Type B pancreatic cell (in vitro differentiated cells): ENCODE measurements at regions not wholly inside any gene's neighbourhood (a gene's known extent, or its start where the extent isn't known, plus 50 kb on each side); places are given as distances from the start of the nearest gene placed in this dataset.

Experiments
- DNase-seq: peaks from one replicate; pipeline ENCODE4 v3.0.0; 2021; ENCODE audit warnings: mixed read lengths; ENCODE audit not compliant: unreplicated experiment; ENCODE audit errors: extremely low spot score
- H3K27ac Mint-ChIP-seq: 2 replicates; pipeline ENCODE4 v1.8.0; 2021; ENCODE audit warnings: mild to moderate bottlenecking, mixed read lengths
- H3K27me3 Mint-ChIP-seq: 2 replicates; pipeline ENCODE4 v1.8.0; 2021; ENCODE audit warnings: mixed read lengths
- H3K36me3 Mint-ChIP-seq: 2 replicates; pipeline ENCODE4 v1.8.0; 2021; ENCODE audit warnings: mixed read lengths
- H3K4me1 Mint-ChIP-seq: one replicate; pipeline ENCODE4 v1.8.0; 2021; ENCODE audit warnings: mixed read lengths; ENCODE audit not compliant: unreplicated experiment
- H3K4me3 Mint-ChIP-seq: 2 replicates; pipeline ENCODE4 v1.8.0; 2021; ENCODE audit warnings: mild to moderate bottlenecking, mixed read lengths
- H3K9me3 Mint-ChIP-seq: 2 replicates; pipeline ENCODE4 v1.8.0; 2021; ENCODE audit warnings: mixed read lengths
- TF ChIP-seq, protein P1 (sequence below): fragments of 200-600 bp; sonication (generic); conservative IDR thresholded peaks from 2 replicates; pipeline ENCODE4 v1.5.0; 2021; ENCODE audit warnings: antibody characterized with exemption, mild to moderate bottlenecking

DNA sequence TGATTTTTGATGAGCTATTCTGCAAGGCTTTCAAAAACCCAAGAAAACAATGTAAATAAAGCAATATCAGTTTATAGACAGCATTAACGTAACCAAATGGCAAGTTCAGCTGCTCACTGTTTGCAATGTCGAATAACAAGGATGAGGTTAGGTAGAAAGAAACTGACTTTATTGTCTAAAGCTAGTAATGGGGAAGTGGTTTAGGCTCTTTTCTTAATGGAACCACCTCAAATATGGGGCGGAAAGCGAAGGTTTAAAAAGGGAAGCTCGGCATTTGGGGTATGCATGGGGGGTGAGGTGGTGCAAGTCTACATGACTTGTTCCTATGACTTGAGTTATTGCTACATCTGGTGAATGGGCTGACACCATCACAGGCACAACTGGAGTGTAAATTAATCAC is 1060.2 kb downstream of the NSUN3 start:
- no peak overlapping the region for H3K27ac Mint-ChIP-seq
- DNase-seq: no peak
- TF ChIP-seq, protein P1, sequence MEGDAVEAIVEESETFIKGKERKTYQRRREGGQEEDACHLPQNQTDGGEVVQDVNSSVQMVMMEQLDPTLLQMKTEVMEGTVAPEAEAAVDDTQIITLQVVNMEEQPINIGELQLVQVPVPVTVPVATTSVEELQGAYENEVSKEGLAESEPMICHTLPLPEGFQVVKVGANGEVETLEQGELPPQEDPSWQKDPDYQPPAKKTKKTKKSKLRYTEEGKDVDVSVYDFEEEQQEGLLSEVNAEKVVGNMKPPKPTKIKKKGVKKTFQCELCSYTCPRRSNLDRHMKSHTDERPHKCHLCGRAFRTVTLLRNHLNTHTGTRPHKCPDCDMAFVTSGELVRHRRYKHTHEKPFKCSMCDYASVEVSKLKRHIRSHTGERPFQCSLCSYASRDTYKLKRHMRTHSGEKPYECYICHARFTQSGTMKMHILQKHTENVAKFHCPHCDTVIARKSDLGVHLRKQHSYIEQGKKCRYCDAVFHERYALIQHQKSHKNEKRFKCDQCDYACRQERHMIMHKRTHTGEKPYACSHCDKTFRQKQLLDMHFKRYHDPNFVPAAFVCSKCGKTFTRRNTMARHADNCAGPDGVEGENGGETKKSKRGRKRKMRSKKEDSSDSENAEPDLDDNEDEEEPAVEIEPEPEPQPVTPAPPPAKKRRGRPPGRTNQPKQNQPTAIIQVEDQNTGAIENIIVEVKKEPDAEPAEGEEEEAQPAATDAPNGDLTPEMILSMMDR: no peak

DNA sequence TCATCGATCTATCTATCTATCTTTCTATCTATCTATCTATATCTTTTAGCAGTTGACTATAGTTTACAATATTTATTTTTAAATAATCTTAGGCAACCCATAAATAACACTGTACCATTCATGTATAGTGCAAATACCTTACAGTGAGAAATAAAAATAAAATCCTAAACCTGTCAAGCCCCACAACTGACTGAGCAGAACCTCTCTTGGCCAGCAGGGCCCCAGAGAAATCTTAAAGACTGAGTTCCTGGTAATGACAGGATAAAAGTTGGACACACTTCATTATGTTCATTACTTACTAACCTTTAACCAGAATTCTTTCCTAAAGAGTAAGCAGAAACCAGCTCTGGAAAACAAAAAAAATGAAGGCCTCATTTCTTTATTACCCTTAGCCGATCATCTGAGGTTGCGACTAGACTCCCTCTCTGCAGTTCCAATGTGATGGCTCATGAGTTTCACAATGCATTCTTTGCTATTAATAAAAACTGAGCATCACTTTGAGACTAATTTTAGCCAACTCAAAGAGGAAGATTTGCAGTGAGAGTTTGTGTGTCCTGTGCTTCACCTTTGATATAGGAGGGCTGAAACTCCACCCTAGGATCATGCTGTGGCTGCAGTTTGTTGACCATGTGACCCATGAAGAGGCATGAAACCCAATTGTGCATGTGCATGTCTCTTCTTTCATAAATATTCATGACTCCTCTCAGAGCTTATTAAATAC is 1072.0 kb downstream of the NSUN3 start:
- Mint-ChIP-seq H3K4me3 (no peak overlapping the region), H3K9me3 (no peaks in the 10 kb centered on the region), H3K4me1 (no peaks in the 10 kb centered on the region), H3K27ac (no peak overlapping the region), H3K36me3 (no peaks in the 10 kb centered on the region), H3K27me3 (no peaks in the 10 kb centered on the region)
- DNase-seq: no peak
- TF ChIP-seq, protein P1: peak; percentile 41

More for the DNA sequence above, 1060.2 kb downstream of the NSUN3 start:
- Mint-ChIP-seq H3K9me3 (peaks cover 8% of the 10 kb centered on the region), H3K4me3 (no peak overlapping the region), H3K36me3 (no peaks in the 10 kb centered on the region), H3K27me3 (no peaks in the 10 kb centered on the region), H3K4me1 (peaks cover 14% of the 10 kb centered on the region)

DNA sequence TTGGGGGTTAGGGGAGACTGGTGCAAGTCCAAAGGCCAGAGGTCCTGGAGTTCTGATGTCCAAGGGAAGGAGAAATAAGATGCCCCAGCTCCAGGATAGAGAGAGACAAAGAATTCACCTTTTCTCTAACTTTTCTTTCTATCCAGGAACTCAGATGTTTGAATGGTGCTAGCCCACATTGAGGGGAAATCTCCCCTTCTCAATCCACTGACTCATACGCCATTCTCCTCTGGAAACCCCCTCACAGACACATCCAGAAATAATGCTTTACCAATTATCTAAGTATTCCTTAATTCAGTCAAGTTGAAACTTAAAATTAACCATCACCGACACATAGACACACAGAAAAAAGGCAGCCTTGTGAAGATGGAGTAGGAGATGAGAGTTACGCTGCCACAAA is 1085.2 kb downstream of the NSUN3 start:
- Mint-ChIP-seq H3K4me1 (no peaks in the 10 kb centered on the region), H3K36me3 (no peaks in the 10 kb centered on the region), H3K4me3 (no peak overlapping the region), H3K27me3 (no peaks in the 10 kb centered on the region), H3K27ac (no peak overlapping the region), H3K9me3 (peaks cover 4% of the 10 kb centered on the region)
- TF ChIP-seq, protein P1: no peak
- DNase-seq: no peak

DNA sequence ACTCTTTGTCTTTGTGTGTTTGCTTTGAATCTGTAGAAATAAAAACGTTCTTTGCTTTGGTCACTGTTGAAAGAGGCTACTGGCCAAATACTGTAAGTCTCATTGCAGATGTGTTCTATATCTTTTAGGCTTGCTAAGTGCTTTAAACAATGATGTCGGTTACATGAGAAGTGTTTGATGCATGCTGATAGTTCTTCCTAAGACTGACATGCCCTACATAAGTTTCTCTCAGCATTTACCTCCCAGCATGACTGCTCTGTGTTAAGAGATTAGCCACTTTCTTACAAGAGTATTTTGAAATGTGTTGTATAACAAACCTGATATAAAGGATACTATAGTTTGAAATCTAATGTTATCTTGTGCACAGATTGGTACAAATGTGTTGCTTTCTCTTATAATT is 1088.7 kb downstream of the NSUN3 start:
- TF ChIP-seq, protein P1: no peak
- Mint-ChIP-seq H3K36me3 (no peaks in the 10 kb centered on the region), H3K27ac (no peak overlapping the region), H3K27me3 (no peaks in the 10 kb centered on the region), H3K9me3 (peaks cover 4% of the 10 kb centered on the region), H3K4me1 (no peaks in the 10 kb centered on the region), H3K4me3 (no peak overlapping the region)
- no peak for DNase-seq

DNA sequence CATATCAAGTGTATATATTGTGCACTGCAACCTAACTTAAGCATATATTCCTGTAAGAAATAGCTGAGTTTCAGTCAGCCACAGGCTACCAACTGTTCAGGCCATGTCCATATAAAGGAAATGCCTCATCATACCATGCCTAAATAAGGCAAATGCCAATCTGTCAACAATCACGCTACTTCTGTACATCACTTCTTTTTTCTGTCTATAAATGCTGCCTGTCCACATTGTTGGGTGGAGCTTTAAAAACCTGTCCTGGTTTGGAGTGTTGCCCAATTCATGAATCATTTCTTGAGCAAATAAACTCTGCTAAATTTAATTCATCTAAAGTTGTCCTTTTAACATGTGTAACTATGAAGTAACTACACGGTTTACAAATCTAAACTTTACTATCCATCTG is 1091.9 kb downstream of the NSUN3 start:
- Mint-ChIP-seq H3K27me3 (no peaks in the 10 kb centered on the region), H3K27ac (peak overlapping the region; percentile 52), H3K9me3 (peaks cover 6% of the 10 kb centered on the region), H3K4me1 (no peaks in the 10 kb centered on the region), H3K4me3 (no peak overlapping the region), H3K36me3 (peaks cover 4% of the 10 kb centered on the region)
- TF ChIP-seq, protein P1: no peak
- no peak for DNase-seq
